GM12878 (cell line): ENCODE measurements at regions not wholly inside any gene's neighbourhood (a gene's known extent, or its start where the extent isn't known, plus 50 kb on each side); places are given as distances from the start of the nearest gene placed in this dataset.

ENCODE experiments used
- BCL3 ChIP-seq: IDR thresholded peaks from 2 replicates; pipeline ENCODE4 v1.6.1; 2011; ENCODE audit warnings: borderline replicate concordance, low read depth, mild to moderate bottlenecking, moderate library complexity, low read length; ENCODE audit not compliant: insufficient read depth, poor library complexity, severe bottlenecking
- E4F1 ChIP-seq: fragments of 450-650 bp; IDR thresholded peaks from 2 replicates; pipeline ENCODE4 v1.6.1; 2018; ENCODE audit warnings: borderline replicate concordance, mild to moderate bottlenecking; ENCODE audit not compliant: partially characterized antibody
- RFX5 ChIP-seq: IDR thresholded peaks from 2 replicates; pipeline ENCODE4 v1.6.1; 2011; ENCODE audit warnings: low read depth, low read length, improper control_type of control experiment
- SMARCA5 ChIP-seq: fragments of 450-650 bp; IDR thresholded peaks from 2 replicates; pipeline ENCODE4 v1.6.1; 2017; ENCODE audit warnings: mild to moderate bottlenecking
- SMC3 ChIP-seq: IDR thresholded peaks from 2 replicates; pipeline ENCODE4 v1.6.1; 2011; ENCODE audit warnings: low read length, improper control_type of control experiment, borderline replicate concordance
- SPI1 ChIP-seq: IDR thresholded peaks from 2 replicates; pipeline ENCODE4 v1.6.1; 2011; ENCODE audit warnings: low read depth, mild to moderate bottlenecking, low read length, moderate library complexity, borderline replicate concordance; ENCODE audit not compliant: insufficient read depth
- ZNF207 ChIP-seq: fragments of 450-650 bp; IDR thresholded peaks from 2 replicates; pipeline ENCODE4 v1.6.1; 2014; ENCODE audit warnings: antibody characterized with exemption, mild to moderate bottlenecking, borderline replicate concordance
- ZNF384 ChIP-seq: IDR thresholded peaks from 2 replicates; pipeline ENCODE4 v1.6.1; 2012; ENCODE audit warnings: low read depth, mild to moderate bottlenecking, low read length, improper control_type of control experiment, borderline replicate concordance
- ZNF622 ChIP-seq: fragments of 450-650 bp; IDR thresholded peaks from 2 replicates; pipeline ENCODE4 v1.6.1; 2017; ENCODE audit warnings: mild to moderate bottlenecking, inconsistent platforms

GRCh38 chr15:80310776-80311175 lies 58.8 kb upstream of the CTXND1 start (continued):
- TF ChIP-seq E4F1 (no peak), ZNF207 (no peak), RFX5 (no peak), ZNF384 (no peak), BCL3 (no peak), ZNF622 (no peak), SMC3 (no peak), SPI1 (no peak), SMARCA5 (no peak)
